Hematopoietic multipotent progenitor cell treated with erythropoietin and hydrocortisone succinate and interleukin-3 and kit ligand, for 8 days (in vitro differentiated cells): ENCODE measurements at regions not wholly inside any gene's neighbourhood (a gene's known extent, or its start where the extent isn't known, plus 50 kb on each side); places are given as distances from the start of the nearest gene placed in this dataset.
"Not testable (repeated sequence)": the region's sequence is repeated elsewhere in the genome, so short reads cannot be mapped to it uniquely, and the experiment has no call there.

Source experiments
- DNase-seq: peaks from one replicate; pipeline ENCODE4 v3.0.0-alpha.2; 2015

- DNase-seq, result not testable (repeated sequence)
Observed at GRCh38 chr7:84730864-84731263, 456.0 kb downstream of the SEMA3D start.

- no peak for DNase-seq
Observed at GRCh38 chr7:84729284-84729683, 457.6 kb downstream of the SEMA3D start.

GRCh38 chr7:84722734-84723133 lies 464.1 kb downstream of the SEMA3D start:
- DNase-seq, result no peak

- DNase-seq, result no peak
Observed at GRCh38 chr7:84722086-84722485, 464.8 kb downstream of the SEMA3D start.

GRCh38 chr7:84720456-84721097 lies 466.3 kb downstream of the SEMA3D start:
- DNase-seq, result no peak

- DNase-seq, result no peak
Observed at GRCh38 chr7:84714765-84715164, 472.1 kb downstream of the SEMA3D start.

- DNase-seq, result no peak
Observed at GRCh38 chr7:84712374-84713121, 474.3 kb downstream of the SEMA3D start.

GRCh38 chr7:84710538-84710937 lies 476.3 kb downstream of the SEMA3D start:
- not testable (repeated sequence) for DNase-seq

GRCh38 chr7:84705706-84706105 lies 481.1 kb downstream of the SEMA3D start:
- DNase-seq, result no peak

- no peak for DNase-seq
Observed at GRCh38 chr7:84705079-84705478, 481.8 kb downstream of the SEMA3D start.

- no peak for DNase-seq
Observed at GRCh38 chr7:84704380-84704779, 482.5 kb downstream of the SEMA3D start.

- no peak for DNase-seq
Observed at GRCh38 chr7:84701524-84702306, 485.1 kb downstream of the SEMA3D start.

GRCh38 chr7:84700563-84701370 lies 486.1 kb downstream of the SEMA3D start:
- DNase-seq, result no peak

- DNase-seq, result no peak
Observed at GRCh38 chr7:84697506-84697905, 489.4 kb downstream of the SEMA3D start.

GRCh38 chr7:84693483-84693882 lies 493.4 kb downstream of the SEMA3D start:
- DNase-seq, result no peak

GRCh38 chr7:84688671-84689070 lies 494.1 kb upstream of the SEMA3A start:
- no peak for DNase-seq

GRCh38 chr7:84686373-84686772 lies 491.8 kb upstream of the SEMA3A start:
- no peak for DNase-seq

GRCh38 chr7:84684836-84685480 lies 490.4 kb upstream of the SEMA3A start:
- no peak for DNase-seq

GRCh38 chr7:84682543-84682942 lies 488.0 kb upstream of the SEMA3A start:
- DNase-seq, result no peak

GRCh38 chr7:84678841-84679240 lies 484.3 kb upstream of the SEMA3A start:
- no peak for DNase-seq

- no peak for DNase-seq
Observed at GRCh38 chr7:84677117-84677732, 482.6 kb upstream of the SEMA3A start.

- no peak for DNase-seq
Observed at GRCh38 chr7:84675633-84676034, 481.0 kb upstream of the SEMA3A start.
